ENCODE measurements at regions not wholly inside any gene's neighbourhood (a gene's known extent, or its start where the extent isn't known, plus 50 kb on each side); places are given as distances from the start of the nearest gene placed in this dataset.
"Not testable (repeated sequence)": the region's sequence is repeated elsewhere in the genome, so short reads cannot be mapped to it uniquely, and the experiment has no call there.

DNA sequence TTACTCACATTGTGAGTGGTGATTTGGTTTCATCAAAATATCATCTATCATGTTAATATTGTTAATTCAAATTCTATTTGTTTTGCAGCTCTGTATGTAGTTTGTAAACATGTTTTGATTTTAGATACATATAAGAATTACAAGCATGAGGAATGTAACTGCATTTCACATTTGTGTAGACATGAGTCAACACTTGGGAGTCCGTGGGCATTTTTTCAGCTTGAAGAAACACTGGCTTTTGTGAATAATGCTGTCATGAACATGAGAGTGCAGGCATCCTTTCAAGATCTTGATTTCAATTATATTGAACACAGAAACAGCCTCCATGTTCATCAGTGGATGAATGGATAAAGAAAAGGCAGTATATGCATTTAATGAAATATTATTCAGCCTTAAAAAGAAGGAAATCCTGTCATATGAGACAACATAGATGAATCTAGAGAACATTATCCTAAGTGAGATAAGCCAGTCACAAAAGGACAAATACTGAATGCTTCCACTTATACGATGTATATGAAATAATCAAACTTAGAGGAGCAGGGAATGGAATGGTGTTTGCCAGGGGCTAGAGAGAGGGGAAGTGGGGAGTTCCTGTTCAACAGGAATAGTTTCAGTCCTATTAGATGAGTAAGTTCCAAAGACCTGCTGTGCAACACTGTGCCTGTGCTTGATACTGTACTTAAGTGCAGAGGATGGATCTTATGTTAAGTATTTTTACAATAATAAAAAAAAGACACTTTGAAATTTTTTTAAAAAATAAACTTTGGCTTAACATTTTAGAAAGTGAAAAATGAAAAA is 194.9 kb downstream of the LRATD1 start:
- DNase-seq (ENCODE audit: low read depth in 2 of 2), result no peak

DNA sequence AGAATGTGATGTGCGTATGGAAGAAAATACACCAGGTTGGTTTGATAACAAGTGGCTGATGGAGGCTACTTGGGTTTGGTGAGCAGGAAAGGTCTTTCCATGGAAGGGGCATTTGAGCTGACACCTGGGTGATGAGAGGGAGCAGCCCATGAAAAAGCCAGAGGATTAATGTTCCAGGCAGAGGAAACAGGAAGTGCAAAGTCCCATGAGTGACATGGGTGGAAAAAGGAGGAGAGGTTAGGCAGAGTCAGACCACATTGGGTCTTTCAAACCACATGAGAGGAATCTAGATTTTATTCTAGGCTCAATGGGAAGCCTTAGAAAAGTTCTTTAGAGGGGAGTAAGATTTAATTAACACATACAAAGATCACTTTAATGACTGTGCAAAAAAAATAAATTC is 195.7 kb downstream of the LRATD1 start:
- DNase-seq (ENCODE audit: low read depth in 2 of 2), result no peak

DNA sequence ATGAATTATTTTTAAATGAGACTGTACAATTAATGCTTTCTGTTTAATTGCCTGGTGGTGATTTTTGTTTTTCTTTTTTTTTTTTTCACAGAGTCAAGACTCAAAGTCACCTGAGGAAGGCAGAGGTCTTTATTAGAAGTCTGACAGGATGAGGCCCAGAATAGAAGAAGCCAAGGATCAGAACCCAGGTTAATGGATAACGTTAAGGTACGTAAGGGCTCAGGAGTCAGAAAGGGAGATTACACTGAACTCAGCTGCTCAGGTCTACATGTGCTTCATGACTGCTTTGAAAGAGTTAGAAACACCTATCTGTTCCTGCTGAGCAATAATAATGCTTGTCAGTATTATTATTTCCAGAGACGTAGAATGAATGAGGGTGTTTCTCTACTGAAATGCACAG is 196.5 kb downstream of the LRATD1 start:
- DNase-seq (ENCODE audit: low read depth in 2 of 2), result no peak

DNA sequence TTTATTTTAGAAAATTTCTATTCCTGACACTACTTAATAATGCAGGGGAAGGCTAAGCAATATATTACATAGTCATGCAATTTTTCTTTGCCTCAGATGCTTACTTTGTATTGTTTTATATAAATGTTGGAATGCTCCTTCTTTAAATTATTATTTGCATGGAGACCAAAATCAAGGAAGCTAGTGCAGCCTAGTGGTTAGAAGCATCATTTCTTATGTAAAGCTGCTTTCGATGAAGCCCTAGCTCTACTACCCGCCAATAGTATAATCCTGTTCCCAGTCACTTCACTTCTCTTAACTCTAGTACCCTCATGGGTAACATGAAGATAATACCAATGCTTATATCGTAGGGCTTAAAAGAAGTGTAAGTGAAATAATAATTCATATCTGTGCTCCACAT is 198.9 kb downstream of the LRATD1 start:
- no peak for DNase-seq (ENCODE audit: low read depth in 2 of 2)

DNA sequence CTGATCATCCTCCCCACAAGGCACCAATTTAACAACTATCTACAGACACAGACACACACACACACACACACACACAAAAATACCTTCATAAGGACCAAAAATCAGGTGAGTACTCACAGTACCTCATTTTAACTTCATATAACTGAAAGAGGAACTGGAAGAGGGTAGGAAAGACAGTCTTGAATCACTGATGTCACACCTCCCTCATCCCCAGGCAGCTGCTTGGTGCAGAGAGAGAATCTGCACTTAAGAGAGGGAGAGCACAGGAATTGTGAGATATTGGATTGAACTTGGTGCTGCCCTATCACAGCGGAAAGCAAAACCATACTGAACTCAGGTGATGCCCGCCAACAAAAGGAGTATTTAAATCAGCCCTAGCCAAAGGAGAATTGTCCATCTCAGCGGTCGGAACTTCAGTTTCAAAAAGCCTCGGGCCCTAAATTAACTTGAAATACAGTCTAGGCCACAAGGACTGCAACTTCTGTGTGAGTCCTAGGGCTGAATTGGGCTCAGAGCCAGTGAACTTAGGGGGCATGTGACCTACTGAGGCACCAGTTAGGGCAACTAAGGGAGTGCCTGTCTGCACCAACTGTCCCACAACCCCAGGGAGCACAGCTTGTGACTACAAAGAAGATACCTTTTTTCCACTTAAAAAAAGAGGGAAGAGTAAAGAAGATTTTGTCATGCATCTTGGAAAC is 211.1 kb downstream of the LRATD1 start:
- no peak for DNase-seq (ENCODE audit: low read depth in 2 of 2)

DNA sequence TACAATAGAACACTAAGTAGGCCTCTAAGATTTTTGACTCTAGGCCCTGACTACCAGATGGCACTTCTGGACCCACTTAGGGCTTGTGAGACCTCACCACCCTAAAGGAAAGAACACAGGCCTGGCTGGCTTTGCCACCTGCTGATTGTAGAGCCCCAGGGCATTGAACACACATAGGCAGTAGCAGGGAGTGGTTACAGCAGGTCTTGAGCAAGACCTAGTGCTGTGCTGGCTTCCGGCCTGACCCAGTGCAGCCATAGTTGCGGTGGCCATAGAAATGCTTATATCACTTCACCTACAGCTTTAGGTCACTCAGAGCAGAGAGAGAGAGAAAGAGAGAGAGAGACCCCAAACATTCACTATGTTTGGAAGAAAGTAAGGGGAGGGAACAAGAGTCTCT is 223.2 kb downstream of the LRATD1 start:
- DNase-seq (ENCODE audit: low read depth in 2 of 2), result no peak

DNA sequence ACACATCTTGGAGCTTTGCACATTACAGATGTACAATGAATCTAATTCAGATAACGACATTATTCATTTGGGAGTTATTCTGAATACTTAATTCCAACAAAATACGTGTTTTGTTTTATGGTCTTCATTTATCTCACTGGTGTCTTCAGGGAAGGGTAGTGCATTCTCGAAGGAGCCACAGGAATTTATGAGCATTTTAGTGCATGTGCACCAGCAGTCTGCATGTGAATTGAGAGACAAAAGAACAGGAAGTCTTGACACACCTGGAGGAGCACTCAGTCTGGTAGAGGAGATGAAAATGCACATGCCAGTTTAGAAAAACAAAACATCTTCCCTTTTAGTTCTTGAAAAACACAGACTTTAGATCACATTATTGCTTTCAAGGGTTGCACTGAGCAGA is 228.7 kb downstream of the LRATD1 start:
- no peak for DNase-seq (ENCODE audit: low read depth in 2 of 2)

DNA sequence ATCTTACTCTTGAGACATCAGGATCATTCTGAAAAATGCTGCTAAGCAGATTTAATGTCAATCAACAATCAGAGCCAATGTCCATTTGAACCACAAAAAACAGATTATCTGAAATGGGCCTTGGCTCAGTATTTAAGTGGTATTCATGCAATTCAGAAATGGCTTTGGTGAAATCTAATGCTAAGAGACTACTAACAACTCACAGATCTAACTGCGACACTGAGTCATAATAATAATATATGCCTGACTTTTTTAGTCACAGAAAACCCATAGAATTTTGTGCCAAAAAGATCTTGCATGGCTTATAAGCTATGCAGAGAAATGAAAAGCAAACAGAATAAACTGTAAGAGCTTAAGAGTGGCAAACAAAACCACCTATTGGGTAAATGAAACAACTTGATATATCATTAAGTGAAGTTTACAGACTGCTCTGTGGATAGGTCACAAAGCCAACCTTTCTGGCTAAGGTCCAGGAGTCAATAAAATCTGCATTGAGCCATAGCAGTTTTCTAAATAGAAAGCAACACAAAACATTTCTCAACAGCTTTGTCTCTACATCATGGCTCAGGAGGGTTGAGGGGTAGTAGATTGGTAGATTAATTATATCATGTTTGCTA is 234.3 kb downstream of the LRATD1 start:
- DNase-seq (ENCODE audit: low read depth in 2 of 2), result no peak

DNA sequence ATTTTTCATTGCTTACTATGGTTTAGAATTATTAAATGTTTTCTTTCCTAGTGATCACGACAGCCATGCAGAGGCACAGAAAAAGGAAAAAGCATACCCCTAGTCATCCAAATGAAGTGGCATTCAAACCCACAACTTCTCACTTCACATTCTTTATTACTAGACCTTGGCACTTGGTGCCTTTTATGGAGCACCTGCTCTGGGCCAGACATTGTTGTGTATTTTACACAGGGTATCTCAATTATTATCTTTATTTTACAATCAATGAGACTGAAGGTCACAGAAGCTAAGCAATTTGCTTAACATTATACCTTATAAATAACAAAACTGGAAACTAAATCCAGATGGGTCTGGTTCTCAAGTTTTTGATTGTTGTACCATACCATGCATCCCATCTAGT is 235.3 kb downstream of the LRATD1 start:
- no peak for DNase-seq (ENCODE audit: low read depth in 2 of 2)

DNA sequence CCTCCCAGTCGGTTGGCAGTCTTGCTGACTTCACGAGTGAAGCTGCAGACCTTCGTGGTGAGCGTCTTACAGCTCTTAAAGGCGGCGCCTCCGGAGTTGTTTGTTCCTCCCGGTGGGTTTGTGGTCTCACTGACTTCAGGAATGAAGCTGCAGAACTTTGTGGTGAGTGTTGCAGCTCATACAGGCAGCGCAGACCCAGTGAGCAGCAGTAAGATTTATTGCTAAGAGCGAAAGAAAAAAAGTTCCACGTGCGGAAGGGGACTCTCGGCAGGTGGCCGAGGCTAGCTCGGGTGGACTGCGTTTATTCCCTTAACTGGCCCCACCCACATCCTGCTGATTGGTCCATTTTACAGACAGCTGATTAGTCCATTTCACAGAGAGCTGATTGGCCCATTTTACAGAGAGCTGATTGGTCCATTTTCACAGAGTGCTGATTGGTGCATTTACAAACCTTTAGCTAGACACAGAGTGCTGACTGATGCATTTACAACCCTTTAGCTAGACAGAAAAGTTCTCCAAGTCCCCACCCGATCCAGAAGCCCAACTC is 240.3 kb downstream of the LRATD1 start:
- DNase-seq (ENCODE audit: low read depth in 2 of 2), result no peak

DNA sequence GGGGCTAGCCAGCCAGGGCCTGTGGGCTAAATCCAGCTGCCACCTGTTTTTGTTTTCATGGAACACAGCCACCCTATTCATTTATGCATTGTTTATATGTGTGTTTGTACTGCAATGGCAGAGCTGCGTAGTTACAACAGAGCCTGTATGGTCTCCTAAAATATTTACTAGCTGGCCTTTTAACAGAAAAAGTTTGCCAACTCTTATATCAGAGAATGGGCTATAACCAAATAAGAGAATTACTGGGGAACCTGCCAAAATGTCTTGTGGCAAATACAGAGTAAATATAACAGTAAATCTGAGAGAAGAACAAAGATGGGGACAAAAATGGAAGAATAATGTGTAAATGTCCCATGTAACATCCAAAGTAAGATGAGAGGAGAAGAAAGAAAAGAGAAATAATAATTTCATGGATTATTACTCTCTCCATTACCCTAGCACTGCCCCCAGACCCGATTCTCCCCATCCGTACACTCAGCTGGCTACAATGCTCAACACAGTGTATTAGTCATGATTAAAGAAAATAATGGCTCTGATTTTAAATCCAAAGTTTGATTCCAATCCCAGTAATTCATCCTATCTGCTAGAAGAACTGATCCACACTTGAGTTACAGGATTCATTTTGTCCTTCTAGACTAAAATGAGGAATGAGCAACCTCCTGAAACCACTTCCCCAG is 249.3 kb downstream of the LRATD1 start:
- no peak for DNase-seq (ENCODE audit: low read depth in 2 of 2)

DNA sequence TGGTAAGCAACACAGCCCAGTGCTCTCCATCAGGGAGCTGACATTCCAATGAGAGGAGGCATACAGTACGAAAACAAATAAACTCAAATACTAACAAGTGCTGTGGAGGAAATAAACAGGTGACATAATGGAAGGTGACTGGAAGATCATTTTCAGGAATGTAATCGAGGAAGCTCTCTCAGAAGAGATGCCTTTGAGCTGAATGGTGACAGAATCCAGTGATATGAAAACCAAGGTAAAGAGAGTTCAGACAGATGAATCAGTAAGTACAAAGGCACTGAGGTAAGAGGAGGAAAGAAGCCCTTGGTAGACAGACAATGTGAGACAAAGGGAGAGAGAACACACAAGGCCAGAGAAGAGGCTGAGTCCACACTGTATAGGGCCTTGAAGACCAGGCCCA is 252.1 kb downstream of the LRATD1 start:
- DNase-seq (ENCODE audit: low read depth in 2 of 2), result no peak

DNA sequence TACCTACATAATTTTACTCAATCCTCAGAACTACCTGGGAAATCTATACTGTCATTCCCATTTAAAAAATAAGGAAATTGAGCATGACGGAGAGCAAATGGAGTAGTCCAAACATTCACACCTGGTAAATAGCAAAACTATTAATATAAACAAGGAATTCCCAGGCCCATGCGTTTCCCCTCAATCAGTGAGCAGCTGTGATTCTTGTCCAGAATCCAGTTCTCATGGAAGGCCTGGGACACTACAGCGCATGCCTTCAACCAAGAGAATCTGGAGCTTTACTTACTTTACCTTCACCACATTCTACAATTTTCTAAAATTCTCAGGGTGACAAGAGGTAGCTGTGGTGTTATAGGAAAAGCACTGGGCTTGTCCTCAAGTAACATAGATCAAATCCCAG is 259.0 kb downstream of the LRATD1 start:
- DNase-seq (ENCODE audit: low read depth in 2 of 2), result no peak

DNA sequence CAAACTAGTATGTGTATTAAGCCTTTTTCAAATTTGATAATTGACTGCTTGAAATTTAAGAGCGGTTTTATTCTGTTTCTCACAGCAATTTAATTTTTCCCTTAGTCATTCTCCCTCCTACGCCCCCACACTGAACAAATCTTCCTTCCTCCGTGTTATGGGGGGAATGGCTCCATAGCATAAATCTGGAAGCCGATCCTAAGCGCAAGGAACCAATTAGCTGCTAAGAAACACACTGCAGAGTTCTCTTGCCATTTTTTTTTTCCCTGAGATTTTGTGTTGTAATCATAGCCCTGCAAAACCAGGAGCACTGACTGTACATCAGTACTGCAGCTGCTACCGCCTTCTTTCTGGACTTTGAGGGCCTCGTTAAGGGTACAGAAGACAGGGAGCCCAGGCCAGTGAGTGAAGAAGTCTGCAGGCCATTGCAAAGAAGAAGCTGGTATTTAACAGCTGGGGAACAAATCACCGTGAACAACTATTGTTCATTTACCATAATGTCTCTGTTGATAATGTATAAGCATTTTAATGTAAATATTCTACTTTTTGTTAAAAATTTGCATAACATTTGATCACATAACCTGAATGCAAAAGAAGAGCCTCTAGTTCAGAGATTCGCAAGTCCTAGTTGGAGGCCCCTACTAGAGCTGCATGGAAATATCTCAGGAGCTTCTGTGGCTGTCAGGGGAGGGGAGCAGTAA is 264.0 kb downstream of the LRATD1 start:
- no peak for DNase-seq (ENCODE audit: low read depth in 2 of 2)

DNA sequence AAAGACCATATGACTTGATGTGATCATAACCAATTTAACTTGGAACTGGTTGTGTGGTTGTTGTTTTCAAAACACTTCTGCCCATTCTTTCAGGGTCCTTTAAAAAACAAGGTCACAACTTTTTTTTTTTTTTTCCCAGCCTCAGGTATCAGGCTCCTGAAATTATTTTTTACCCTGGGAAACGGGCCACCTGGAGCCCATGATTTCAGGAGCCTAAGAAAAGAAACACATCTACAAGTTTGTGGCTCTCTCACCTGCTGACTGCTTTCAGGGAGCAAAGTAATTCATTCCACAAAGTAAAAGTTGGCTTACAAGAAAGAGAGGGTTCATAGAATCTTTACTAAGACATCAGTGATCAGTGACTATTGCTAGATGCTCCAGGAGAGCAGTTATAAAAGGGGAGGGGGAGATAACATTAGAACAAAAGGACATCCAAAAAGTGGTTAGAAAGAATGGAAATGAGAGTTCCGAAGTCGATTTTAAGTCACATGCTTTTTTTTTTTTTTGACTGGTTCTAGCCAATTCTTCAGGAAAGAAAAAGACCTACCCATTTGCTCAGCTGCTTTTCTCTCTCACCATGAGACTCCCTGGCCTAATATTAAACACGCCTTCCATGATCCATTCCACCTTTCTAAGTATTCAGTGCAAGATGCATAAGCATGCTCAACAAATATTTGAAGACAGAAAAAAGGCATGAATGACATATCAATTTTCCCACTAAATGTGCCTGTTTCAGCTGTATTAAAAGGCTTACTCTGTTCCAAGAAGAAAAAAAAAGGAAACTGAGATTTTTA is 267.3 kb downstream of the LRATD1 start:
- DNase-seq (ENCODE audit: low read depth in 2 of 2), result no peak

DNA sequence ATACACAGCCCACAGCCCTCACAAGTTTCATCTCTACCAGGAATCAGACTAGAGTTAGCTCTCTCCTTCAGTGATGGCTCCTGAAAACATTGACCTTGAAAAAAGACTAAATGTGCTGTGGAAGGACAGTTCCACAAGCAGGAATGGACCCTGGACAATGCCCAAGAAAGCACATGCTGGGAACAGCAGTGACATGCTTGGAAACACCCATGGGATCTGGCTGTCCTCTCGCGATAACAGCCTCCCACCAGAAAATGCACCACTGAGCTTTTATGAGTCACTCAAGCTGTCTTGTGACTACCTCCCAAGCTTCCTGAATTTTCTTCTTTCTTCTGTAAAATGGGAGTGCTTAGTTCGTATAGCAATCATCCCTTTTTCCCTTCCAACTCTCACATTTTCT is 269.2 kb downstream of the LRATD1 start:
- no peak for DNase-seq (ENCODE audit: low read depth in 2 of 2)

DNA sequence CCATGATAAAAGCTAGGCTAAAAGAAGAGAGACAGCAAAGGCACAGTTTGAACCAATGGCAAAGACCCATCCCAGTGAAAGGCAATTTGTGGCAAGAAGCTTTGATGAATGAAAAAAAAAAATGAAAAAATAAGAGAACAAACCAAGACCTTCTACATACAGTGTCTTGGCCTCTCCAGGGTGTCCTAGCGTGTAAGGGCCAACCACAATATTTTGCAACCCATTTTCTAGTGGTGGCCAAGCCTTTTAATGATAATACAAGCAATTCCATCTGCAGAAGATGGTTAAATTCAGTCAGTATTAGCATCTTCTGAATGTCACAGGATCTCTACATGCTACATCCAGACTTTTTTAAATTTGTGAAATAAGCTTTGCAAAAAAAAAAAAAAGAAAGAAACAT is 270.4 kb downstream of the LRATD1 start:
- no peak for DNase-seq (ENCODE audit: low read depth in 2 of 2)

DNA sequence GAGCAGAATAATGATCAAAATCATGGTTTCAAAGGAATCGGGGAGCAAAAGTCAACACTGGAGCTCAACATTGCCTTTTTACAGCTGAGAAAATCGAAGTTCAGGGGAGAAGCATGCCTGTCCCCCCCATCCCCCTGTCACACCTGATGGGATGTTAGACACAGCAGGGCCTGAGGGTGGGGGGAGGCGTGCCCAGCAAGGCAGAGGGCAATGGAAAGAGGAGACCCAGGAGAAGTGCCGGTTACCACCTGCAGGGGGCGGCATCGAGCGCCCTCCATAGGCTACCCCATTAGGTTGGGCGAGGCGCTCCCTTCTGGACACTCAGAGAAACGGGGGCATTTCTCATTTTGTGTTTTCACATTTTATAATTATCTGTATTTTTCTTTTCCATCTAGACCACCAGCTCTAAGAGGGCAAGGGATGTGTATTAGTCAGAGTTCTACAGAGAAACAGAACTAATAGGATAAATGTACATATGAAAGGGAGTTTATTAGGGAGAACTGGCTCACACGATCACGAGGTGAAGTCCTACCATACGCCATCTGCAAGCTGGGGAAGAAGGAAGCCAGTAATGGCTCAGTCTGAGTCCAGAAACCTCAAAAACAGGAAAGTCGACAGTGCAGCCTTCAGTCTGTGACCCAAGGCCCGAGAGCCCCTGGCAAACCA is 271.3 kb downstream of the LRATD1 start:
- peak in 1 of 2 donors; percentile 46 for DNase-seq (ENCODE audit: low read depth in 2 of 2)

DNA sequence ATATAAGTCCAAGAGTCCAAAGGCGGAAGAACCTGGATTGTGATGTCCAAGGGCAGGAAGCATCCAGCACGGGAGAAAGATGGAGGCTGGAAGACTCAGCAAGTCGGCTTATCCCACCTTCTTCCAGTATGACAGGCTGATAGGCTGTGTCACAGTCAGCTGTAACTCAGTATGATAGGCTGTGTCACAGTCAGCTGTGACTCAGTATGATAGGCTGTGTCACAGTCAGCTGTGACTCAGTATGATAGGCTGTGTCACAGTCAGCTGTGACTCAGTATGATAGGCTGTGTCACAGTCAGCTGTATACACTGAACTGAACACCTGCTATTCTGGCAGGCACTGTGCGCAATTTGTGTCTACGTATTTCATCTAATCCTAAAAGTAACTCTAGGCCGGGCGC is 271.9 kb downstream of the LRATD1 start:
- DNase-seq (ENCODE audit: low read depth in 2 of 2), result not testable (repeated sequence)

DNA sequence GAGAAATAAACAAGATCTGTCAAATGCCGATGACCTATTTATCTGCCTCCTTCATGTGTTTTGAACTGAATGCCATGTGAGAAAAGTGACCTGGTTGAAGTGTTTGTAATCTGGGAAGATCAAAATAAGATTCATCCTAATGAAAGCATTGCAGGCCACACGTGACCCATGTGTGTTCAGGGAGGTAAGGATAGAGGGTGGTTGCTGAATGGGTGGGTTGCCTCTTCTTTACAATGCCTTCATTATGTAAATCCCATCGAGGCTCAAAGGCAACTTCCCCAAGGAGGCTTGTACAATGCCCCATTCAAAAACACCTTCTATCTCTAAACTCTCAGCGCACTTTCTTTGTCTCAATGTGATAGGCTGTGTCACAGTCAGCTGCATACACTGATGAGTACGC is 273.1 kb downstream of the LRATD1 start:
- no peak for DNase-seq (ENCODE audit: low read depth in 2 of 2)
